ENCODE measurements at regions not wholly inside any gene's neighbourhood (a gene's known extent, or its start where the extent isn't known, plus 50 kb on each side); places are given as distances from the start of the nearest gene placed in this dataset.
A peak's percentile ranks its signal among the peaks of the same experiment; 100 is the strongest.
"Not testable (repeated sequence)": the region's sequence is repeated elsewhere in the genome, so short reads cannot be mapped to it uniquely, and the experiment has no call there.

GRCh38 chr7:81183326-81183725 is 264.5 kb upstream of the SEMA3C start:
- Histone ChIP-seq H3K27me3 (no peaks in the 10 kb centered on the region), H3K9me3 (replicated peaks in 1 of 11) (no peaks in the 10 kb centered on the region; a peak in 1 of 22 replicates), H3K4me3 (no peak overlapping the region), H3K27ac (no peak overlapping the region), H3K36me3 (no peaks in the 10 kb centered on the region), H4K20me1 (no peaks in the 10 kb centered on the region), H3K4me2 (no peak overlapping the region), H3K4me1 (no peaks in the 10 kb centered on the region), H3K9ac (no peak overlapping the region)
- TF ChIP-seq Cebpa-rat (IDR thresholded peaks at IDR 0.05), result no peak

GRCh38 chr7:81182056-81182455 is 263.2 kb upstream of the SEMA3C start:
- H3K27ac ChIP-seq; H3K4me3 ChIP-seq; H3K27me3 ChIP-seq; H3K4me2 ChIP-seq; H3K36me3 ChIP-seq; H3K4me1 ChIP-seq; H4K20me1 ChIP-seq; H3K9ac ChIP-seq; H3K9me3 ChIP-seq (replicated peaks in 1 of 11): not testable (repeated sequence)

DNA sequence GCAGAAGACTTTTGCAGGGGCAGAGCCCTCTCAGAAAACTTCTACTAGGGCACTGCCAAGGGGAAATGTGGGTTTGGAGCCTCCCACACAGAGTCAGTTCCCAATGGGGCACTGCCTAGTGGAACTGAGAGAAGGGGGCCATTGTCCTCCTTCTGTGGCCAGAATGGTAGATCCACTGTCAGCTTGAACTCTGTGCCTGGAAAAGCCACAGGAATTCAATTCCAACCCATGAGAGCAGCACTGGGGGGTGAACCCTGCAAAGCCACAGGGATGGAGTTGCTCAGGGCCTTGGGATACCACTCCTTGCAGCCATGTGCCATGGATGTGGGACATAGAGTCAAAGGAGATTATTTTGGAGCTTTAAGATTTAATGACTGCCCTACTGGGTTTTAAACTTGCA is 262.2 kb upstream of the SEMA3C start:
- H3K9me3 ChIP-seq (replicated peaks in 1 of 11), result no peaks in the 10 kb centered on the region; a peak in 1 of 22 replicates
- no peak overlapping the region for H3K27ac ChIP-seq
- no peak overlapping the region for H3K4me2 ChIP-seq
- H3K36me3 ChIP-seq, result no peaks in the 10 kb centered on the region
- H4K20me1 ChIP-seq, result no peaks in the 10 kb centered on the region
- H3K27me3 ChIP-seq, result no peaks in the 10 kb centered on the region
- TF ChIP-seq Cebpa-rat (IDR thresholded peaks at IDR 0.05), result no peak
- H3K4me1 ChIP-seq, result no peaks in the 10 kb centered on the region
- no peak overlapping the region for H3K4me3 ChIP-seq
- H3K9ac ChIP-seq, result no peak overlapping the region

- Histone ChIP-seq H3K36me3 (no peaks in the 10 kb centered on the region), H4K20me1 (no peaks in the 10 kb centered on the region), H3K4me2 (no peak overlapping the region), H3K4me1 (no peaks in the 10 kb centered on the region), H3K9me3 (replicated peaks in 1 of 11) (no peaks in the 10 kb centered on the region; a peak in 1 of 22 replicates), H3K9ac (no peak overlapping the region), H3K27me3 (no peaks in the 10 kb centered on the region), H3K27ac (no peak overlapping the region), H3K4me3 (no peak overlapping the region)
- no peak for TF ChIP-seq Cebpa-rat (IDR thresholded peaks at IDR 0.05)
Observed at GRCh38 chr7:81180573-81180972, 261.7 kb upstream of the SEMA3C start.

DNA sequence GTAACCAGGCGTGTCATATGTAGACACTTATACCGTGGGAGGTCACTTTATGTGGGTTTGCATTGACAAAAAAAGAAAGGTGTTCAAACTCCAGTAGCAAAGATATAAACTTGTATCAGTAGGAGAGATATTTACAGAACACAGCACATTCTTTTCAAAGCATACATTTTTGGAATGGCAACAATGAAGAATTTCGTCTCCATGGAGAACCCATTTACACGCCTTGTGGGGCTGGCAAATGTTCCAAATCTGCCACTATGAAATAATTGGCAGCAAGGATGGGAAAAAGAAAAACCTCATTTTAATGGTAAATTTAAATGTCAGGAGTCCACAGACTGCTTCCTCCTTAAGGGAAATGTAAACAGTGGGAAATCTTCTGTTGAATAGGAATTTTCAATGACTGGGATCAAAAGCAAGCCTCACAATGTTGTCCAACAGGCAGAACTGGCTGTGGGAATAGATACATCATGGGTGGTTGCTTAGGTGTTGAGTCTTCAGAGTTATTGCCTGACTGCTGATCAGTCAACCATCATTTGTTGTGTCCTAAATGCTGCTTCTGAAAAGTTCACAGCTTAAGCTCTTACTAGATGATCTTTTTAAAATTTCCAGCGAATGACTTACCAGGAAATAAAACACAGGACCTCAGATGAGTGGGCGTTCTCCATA is 256.6 kb upstream of the SEMA3C start:
- no peak overlapping the region for H3K27ac ChIP-seq
- H3K27me3 ChIP-seq, result no peaks in the 10 kb centered on the region
- no peak for TF ChIP-seq Cebpa-rat (IDR thresholded peaks at IDR 0.05)
- H3K36me3 ChIP-seq, result no peaks in the 10 kb centered on the region
- no peaks in the 10 kb centered on the region for H3K9me3 ChIP-seq (replicated peaks in 1 of 11)
- H3K9ac ChIP-seq, result no peak overlapping the region
- no peak overlapping the region for H3K4me2 ChIP-seq
- no peaks in the 10 kb centered on the region for H4K20me1 ChIP-seq
- H3K4me3 ChIP-seq, result no peak overlapping the region
- H3K4me1 ChIP-seq, result no peaks in the 10 kb centered on the region

GRCh38 chr7:81173766-81174281 is 255.0 kb upstream of the SEMA3C start:
- Histone ChIP-seq H3K4me3 (no peak overlapping the region), H3K9ac (no peak overlapping the region), H3K36me3 (no peaks in the 10 kb centered on the region), H3K27me3 (no peaks in the 10 kb centered on the region), H3K9me3 (replicated peaks in 1 of 11) (no peaks in the 10 kb centered on the region), H4K20me1 (no peaks in the 10 kb centered on the region), H3K4me2 (no peak overlapping the region), H3K27ac (no peak overlapping the region), H3K4me1 (no peaks in the 10 kb centered on the region)
- no peak for TF ChIP-seq Cebpa-rat (IDR thresholded peaks at IDR 0.05)

DNA sequence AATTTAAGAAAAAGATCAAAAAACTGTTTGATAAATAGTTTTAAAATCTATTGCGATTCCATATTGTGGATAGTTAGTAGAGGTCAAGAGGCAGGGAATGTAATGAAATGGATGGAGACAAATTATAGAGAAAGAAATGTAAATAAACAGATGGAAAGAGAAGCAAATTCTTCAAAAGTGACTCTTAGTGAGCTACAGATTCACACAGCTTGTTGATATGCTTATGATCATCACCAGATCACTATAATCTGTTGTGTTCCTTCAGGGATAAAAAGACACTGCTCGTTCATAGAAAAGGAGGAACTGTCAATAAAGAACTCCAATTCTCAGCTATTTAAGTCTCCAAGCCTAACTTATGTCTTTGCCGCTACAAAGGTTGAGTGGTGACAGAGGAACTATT is 251.4 kb upstream of the SEMA3C start:
- Histone ChIP-seq H3K4me3 (no peak overlapping the region), H3K9me3 (replicated peaks in 1 of 11) (no peaks in the 10 kb centered on the region), H3K36me3 (no peaks in the 10 kb centered on the region), H3K9ac (no peak overlapping the region), H3K4me1 (no peaks in the 10 kb centered on the region), H3K4me2 (no peak overlapping the region), H3K27ac (no peak overlapping the region), H4K20me1 (no peaks in the 10 kb centered on the region), H3K27me3 (no peaks in the 10 kb centered on the region)
- no peak for TF ChIP-seq Cebpa-rat (IDR thresholded peaks at IDR 0.05)

- Histone ChIP-seq H3K4me3 (no peak overlapping the region), H3K4me1 (no peaks in the 10 kb centered on the region), H3K27ac (no peak overlapping the region), H3K9ac (no peak overlapping the region), H4K20me1 (no peaks in the 10 kb centered on the region), H3K4me2 (no peak overlapping the region), H3K36me3 (no peaks in the 10 kb centered on the region), H3K27me3 (no peaks in the 10 kb centered on the region), H3K9me3 (replicated peaks in 1 of 11) (no peaks in the 10 kb centered on the region)
- TF ChIP-seq Cebpa-rat (IDR thresholded peaks at IDR 0.05), result no peak
Observed at GRCh38 chr7:81167934-81168333, 249.1 kb upstream of the SEMA3C start.

DNA sequence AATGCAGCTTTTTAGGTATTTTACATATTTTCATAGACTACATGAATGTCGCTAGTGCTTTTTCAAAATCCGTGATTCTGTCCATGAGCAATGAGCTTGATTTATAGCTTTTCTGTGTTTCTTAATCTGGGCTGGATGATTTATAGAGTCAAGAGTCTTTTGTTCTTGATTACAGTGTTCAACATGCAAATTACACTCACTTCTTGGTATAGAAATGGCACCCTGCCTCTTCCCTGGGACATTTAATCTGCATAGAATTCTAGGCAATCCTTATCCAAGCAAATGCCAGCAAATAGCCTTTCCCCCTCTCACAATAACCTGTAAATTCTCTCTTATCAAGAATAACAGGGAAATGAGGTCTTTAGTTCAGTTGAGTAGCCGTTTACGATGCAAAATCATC is 246.2 kb upstream of the SEMA3C start:
- TF ChIP-seq Cebpa-rat (IDR thresholded peaks at IDR 0.05), result no peak
- Histone ChIP-seq H3K4me2 (no peak overlapping the region), H3K9ac (no peak overlapping the region), H4K20me1 (no peaks in the 10 kb centered on the region), H3K36me3 (no peaks in the 10 kb centered on the region), H3K4me1 (peaks cover 0 to 12% (median 6%) of the 10 kb centered on the region in 10 experiments; a peak in 12 of 20 replicates), H3K27ac (no peak overlapping the region), H3K9me3 (replicated peaks in 1 of 11) (no peaks in the 10 kb centered on the region), H3K27me3 (no peaks in the 10 kb centered on the region), H3K4me3 (no peak overlapping the region)

DNA sequence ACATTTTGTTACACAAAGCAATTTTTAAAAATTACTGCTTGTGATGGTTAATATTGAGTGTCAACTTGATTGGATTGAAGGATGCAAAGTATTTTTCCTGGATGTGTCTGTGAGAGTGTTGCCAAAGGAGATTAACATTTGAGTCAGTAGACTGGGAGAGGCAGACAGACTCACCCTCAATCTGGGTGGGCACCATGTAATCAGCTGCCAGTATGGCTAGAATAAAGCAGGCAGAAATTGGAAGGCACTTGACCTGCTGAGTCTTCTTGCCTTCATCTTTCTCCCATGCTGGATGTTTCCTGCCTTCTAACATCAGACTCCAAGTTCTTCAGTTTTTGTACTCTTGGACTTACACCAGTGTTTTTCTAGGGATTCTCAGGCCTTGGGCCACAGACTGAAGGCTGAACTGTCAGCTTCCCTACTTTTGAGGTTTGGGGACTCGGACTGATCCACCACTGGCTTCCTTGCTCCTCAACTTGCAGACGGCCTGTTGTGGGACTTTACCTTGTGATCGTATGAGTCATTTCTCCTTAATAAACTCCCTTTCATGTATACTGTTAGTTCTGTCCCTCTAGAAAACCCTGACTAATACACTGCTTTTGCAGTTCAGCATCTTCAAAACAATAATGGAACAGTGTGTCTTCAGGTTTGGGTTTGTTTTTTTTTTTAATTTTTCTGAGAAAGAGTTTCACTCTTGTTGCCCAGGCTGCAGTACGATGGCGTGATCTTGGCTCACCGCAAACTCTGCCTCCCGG is 244.1 kb upstream of the SEMA3C start:
- TF ChIP-seq Cebpa-rat (IDR thresholded peaks at IDR 0.05), result no peak
- no peaks in the 10 kb centered on the region for H4K20me1 ChIP-seq
- H3K27ac ChIP-seq, result peak overlapping the region in 3 of 11 experiments; percentile 45 to 69 (median 68); a peak in 3 of 22 replicates
- H3K36me3 ChIP-seq, result no peaks in the 10 kb centered on the region
- no peaks in the 10 kb centered on the region for H3K9me3 ChIP-seq (replicated peaks in 1 of 11)
- no peak overlapping the region for H3K9ac ChIP-seq
- H3K4me2 ChIP-seq, result no peak overlapping the region
- no peaks in the 10 kb centered on the region for H3K27me3 ChIP-seq
- peaks cover 4 to 18% (median 12%) of the 10 kb centered on the region in 10 experiments; a peak in 15 of 20 replicates for H3K4me1 ChIP-seq
- no peak overlapping the region for H3K4me3 ChIP-seq
